GM12878 (cell line): ENCODE measurements at regions not wholly inside any gene's neighbourhood (a gene's known extent, or its start where the extent isn't known, plus 50 kb on each side); places are given as distances from the start of the nearest gene placed in this dataset.
A peak's percentile ranks its signal among the peaks of the same experiment; 100 is the strongest.

Source experiments
- ATAC-seq: fragments of 200-7000 bp; cut with Tn5 transposase; 3 replicates; pipeline ENCODE4 v1.9.1; 2020; ENCODE audit warnings: mild to moderate bottlenecking, moderate library complexity
- BruUV-seq: library from RNA; stranded (reverse); fragments of 400-500 nt; replicated peaks from 2 replicates; lab custom pipeline; 2021; lab: Mats Ljungman, UMichigan
- CTCF ChIA-PET: fragments of 300-600 bp; sonication (Branson Sonifier 250); formaldehyde crosslinking; extraction: SDS; loops from one replicate; lab custom pipeline; 2021; ENCODE audit warnings: inconsistent platforms; lab: Yijun Ruan, JAX
- POLR2A ChIA-PET: fragments of 350-600 bp; formaldehyde crosslinking; extraction: SDS; loops from one replicate; lab custom pipeline; 2021; ENCODE audit warnings: inconsistent platforms; lab: Charles Lee
- RAD21 ChIA-PET: fragments of 300-600 bp; sonication (Branson Sonifier 250); formaldehyde crosslinking; loops from one replicate; lab custom pipeline; 2023; ENCODE audit warnings: antibody characterized with exemption; ENCODE audit not compliant: unreplicated experiment; lab: Charles Lee
- SMC1A ChIA-PET: fragments of 300-600 bp; sonication (Branson Sonifier 250); formaldehyde crosslinking; loops from one replicate; lab custom pipeline; 2023; ENCODE audit not compliant: unreplicated experiment, uncharacterized antibody; lab: Charles Lee
- DNase-seq: peaks from one replicate; pipeline ENCODE4 v3.0.0-alpha.2; 2011; ENCODE audit warnings: low read depth, low spot score
- FAIRE-seq: peaks from 3 replicates; lab custom pipeline; 2011; peaks lifted over from hg19 to GRCh38; lab: Jason Lieb, UNC
- H2AFZ ChIP-seq: 2 replicates; pipeline ENCODE4 v1.6.0; 2011; ENCODE audit warnings: low read depth, low read length, control low read depth; ENCODE audit not compliant: control insufficient read depth
- H3K27ac ChIP-seq: 2 replicates; pipeline ENCODE4 v1.5.1; 2011; ENCODE audit warnings: control low read depth; ENCODE audit not compliant: control insufficient read depth, insufficient read depth
- H3K27me3 ChIP-seq, 2 experiments: replicated peaks in 1 of 2; 2 replicates each; pipeline versions ENCODE4 v1.6.0 to v1.6.1; 2011; ENCODE audit warnings: low read length in 1 of 2; ENCODE audit not compliant: control insufficient read depth in 2 of 2, insufficient read depth in 2 of 2
- H3K36me3 ChIP-seq, 2 experiments: 2 replicates each; pipeline ENCODE4 v1.5.1; 2011; ENCODE audit warnings: low read length in 1 of 2; ENCODE audit not compliant: control insufficient read depth in 2 of 2, insufficient read depth in 2 of 2
- H3K4me1 ChIP-seq: 2 replicates; pipeline ENCODE4 v1.6.1; 2011; ENCODE audit warnings: mild to moderate bottlenecking, low read length, moderate library complexity, mixed read lengths; ENCODE audit not compliant: control insufficient read depth, insufficient read depth
- H3K4me2 ChIP-seq: 2 replicates; pipeline ENCODE4 v1.6.0; 2011; ENCODE audit warnings: control low read depth; ENCODE audit not compliant: control insufficient read depth, insufficient read depth
- H3K4me3 ChIP-seq: fragments of 200-600 bp; sonication (generic); 2 replicates; pipeline ENCODE4 v1.5.1; 2016
- H3K79me2 ChIP-seq: 2 replicates; pipeline ENCODE4 v1.6.0; 2011; ENCODE audit warnings: low read length; ENCODE audit not compliant: control insufficient read depth, insufficient read depth
- H3K9ac ChIP-seq: 2 replicates; pipeline ENCODE4 v1.8.0; 2011; ENCODE audit warnings: low read length, control low read depth, mixed read lengths; ENCODE audit not compliant: control insufficient read depth, insufficient read depth
- H3K9me3 ChIP-seq: replicated peaks from 3 replicates; pipeline ENCODE4 v1.5.1; 2011; ENCODE audit warnings: mild to moderate bottlenecking, low read length; ENCODE audit not compliant: control insufficient read depth, insufficient read depth
- H4K20me1 ChIP-seq: 2 replicates; pipeline ENCODE4 v1.6.0; 2011; ENCODE audit not compliant: control insufficient read depth, insufficient read depth
- BHLHE40 ChIP-seq, 2 experiments: fragments of 450-650 bp in 1 of 2; IDR thresholded peaks; 2 replicates each; pipeline ENCODE4 v1.6.1; 2011 to 2017; ENCODE audit warnings: low read depth in 2 of 2, borderline replicate concordance in 1 of 2, improper control_type of control experiment in 1 of 2, low read length in 1 of 2, mild to moderate bottlenecking in 1 of 2
- CBX5 ChIP-seq: sonication (generic); IDR thresholded peaks from 2 replicates; pipeline ENCODE4 v1.6.1; 2016; ENCODE audit warnings: low read depth, moderate library complexity, mild to moderate bottlenecking, inconsistent platforms
- CEBPB ChIP-seq, 2 experiments: fragments of 150-350 bp in 1 of 2; IDR thresholded peaks; 2 replicates each; pipeline ENCODE4 v1.6.1; 2012 to 2014; ENCODE audit warnings: low read depth in 2 of 2, low read length in 2 of 2, borderline replicate concordance in 1 of 2, inconsistent platforms in 1 of 2
- KAT2A ChIP-seq: conservative IDR thresholded peaks from 2 replicates; pipeline ENCODE4 v1.6.1; 2011; ENCODE audit warnings: low read depth, low read length; ENCODE audit not compliant: control insufficient read depth
- MEF2A ChIP-seq: IDR thresholded peaks from 2 replicates; pipeline ENCODE4 v1.6.1; 2011; ENCODE audit warnings: low read depth, mild to moderate bottlenecking, low read length, moderate library complexity; ENCODE audit not compliant: insufficient read depth
- POU2F2 ChIP-seq: IDR thresholded peaks from 3 replicates; pipeline ENCODE4 v1.6.1; 2011; ENCODE audit warnings: low read depth, mild to moderate bottlenecking, low read length, borderline replicate concordance
- SMAD5 ChIP-seq: IDR thresholded peaks from 2 replicates; pipeline ENCODE4 v1.6.1; 2016; ENCODE audit warnings: antibody characterized with exemption, low read depth
- SPI1 ChIP-seq: IDR thresholded peaks from 2 replicates; pipeline ENCODE4 v1.6.1; 2011; ENCODE audit warnings: low read depth, mild to moderate bottlenecking, low read length, moderate library complexity, borderline replicate concordance; ENCODE audit not compliant: insufficient read depth
- SUPT20H ChIP-seq: IDR thresholded peaks from 2 replicates; pipeline ENCODE4 v1.6.1; 2011; ENCODE audit warnings: low read depth, mild to moderate bottlenecking, low read length, moderate library complexity, borderline replicate concordance; ENCODE audit not compliant: control insufficient read depth
- WRNIP1 ChIP-seq: IDR thresholded peaks from 2 replicates; pipeline ENCODE4 v1.6.1; 2011; ENCODE audit warnings: low read depth, low read length, improper control_type of control experiment, borderline replicate concordance
- ZSCAN29 ChIP-seq: fragments of 450-650 bp; IDR thresholded peaks from 2 replicates; pipeline ENCODE4 v1.6.1; 2017; ENCODE audit warnings: mild to moderate bottlenecking, moderate library complexity
- WGBS: methylation state at CpG from one replicate; pipeline ENCODE4 v1.1.6; 2016; ENCODE audit warnings: low lambda C conversion rate; ENCODE audit not compliant: insufficient replicate concordance, insufficient coverage; ENCODE audit errors: missing lambda C conversion rate; 5-methylcytosine and 5-hydroxymethylcytosine counted together
- in situ Hi-C: fragments of 300-500 bp; cut with MboI; formaldehyde crosslinking; loops from 9 replicates; pipeline ENCODE4 v1.14.3; 2018; ENCODE audit warnings: mixed read lengths
- intact Hi-C: fragments of 100-400 bp; cut with micrococcal nuclease; formaldehyde crosslinking; loops from one replicate; pipeline ENCODE4 v1.14.2; 2022; ENCODE audit not compliant: unreplicated experiment
- TF ChIP-seq, protein P1 (sequence below): IDR thresholded peaks from 2 replicates; pipeline ENCODE4 v1.6.1; 2011; ENCODE audit warnings: mild to moderate bottlenecking, low read depth, low read length, moderate library complexity; ENCODE audit not compliant: insufficient replicate concordance

- no peaks in the 10 kb centered on the region for H4K20me1 ChIP-seq
- no peaks in the 10 kb centered on the region for H3K27me3 ChIP-seq
- no TSS peak for BruUV-seq
- intact Hi-C loops = no loop called here
- RAD21 ChIA-PET = no interaction called here
- SMC1A ChIA-PET = interaction anchor here (1.0 kb wide), 1 partner anchor 33 kb away, joined by 4 read pairs; no protein-coding TSS in a partner anchor
- no peak overlapping the region for H3K27ac ChIP-seq
- 58% methylated on average over 8 of the region's 8 CpGs for WGBS
- no peak overlapping the region for H3K4me3 ChIP-seq
- no peak overlapping the region for H3K9ac ChIP-seq
- no peak overlapping the region for H3K4me2 ChIP-seq
- H3K36me3 ChIP-seq = no peaks in the 10 kb centered on the region
- FAIRE-seq = no peak
- in situ Hi-C loops = no loop called here
- TF ChIP-seq KAT2A = no peak
- 0 out of 2 replicates have a peak, but pooled peaks have one; percentile 9 for TF ChIP-seq SPI1
- no peak for TF ChIP-seq BHLHE40 (IDR thresholded peaks at IDR 0.05; ENCODE audit: borderline replicate concordance in 1 of 2, low read depth in 2 of 2, low read length in 1 of 2)
- TF ChIP-seq SMAD5 = no peak
- TF ChIP-seq MEF2A = no peak
- TF ChIP-seq POU2F2 = peak; percentile 38; the same call in 1 of the 3 replicates
- no peak for TF ChIP-seq CEBPB (IDR thresholded peaks at IDR 0.05; ENCODE audit: borderline replicate concordance in 1 of 2, low read depth in 2 of 2, low read length in 2 of 2)
- TF ChIP-seq WRNIP1 = no peak
- TF ChIP-seq, protein P1, sequence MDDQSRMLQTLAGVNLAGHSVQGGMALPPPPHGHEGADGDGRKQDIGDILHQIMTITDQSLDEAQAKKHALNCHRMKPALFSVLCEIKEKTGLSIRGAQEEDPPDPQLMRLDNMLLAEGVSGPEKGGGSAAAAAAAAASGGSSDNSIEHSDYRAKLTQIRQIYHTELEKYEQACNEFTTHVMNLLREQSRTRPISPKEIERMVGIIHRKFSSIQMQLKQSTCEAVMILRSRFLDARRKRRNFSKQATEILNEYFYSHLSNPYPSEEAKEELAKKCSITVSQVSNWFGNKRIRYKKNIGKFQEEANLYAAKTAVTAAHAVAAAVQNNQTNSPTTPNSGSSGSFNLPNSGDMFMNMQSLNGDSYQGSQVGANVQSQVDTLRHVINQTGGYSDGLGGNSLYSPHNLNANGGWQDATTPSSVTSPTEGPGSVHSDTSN = no peak
- no peak for TF ChIP-seq SUPT20H
- TF ChIP-seq ZSCAN29 = no peak
- no peak for TF ChIP-seq CBX5
- CTCF ChIA-PET = interaction anchor here (0.8 kb wide), 1 partner anchor 61 kb away, joined by 3 read pairs; no protein-coding TSS in a partner anchor
- H3K79me2 ChIP-seq = no peaks in the 10 kb centered on the region
- no peaks in the 10 kb centered on the region for H3K9me3 ChIP-seq
- no peak for DNase-seq
- no peaks in the 10 kb centered on the region for H3K4me1 ChIP-seq
- POLR2A ChIA-PET = no interaction called here
- H2AFZ ChIP-seq = no peak overlapping the region
- peak; percentile 46; the same call in 2 of the 3 replicates for ATAC-seq
Observed at GRCh38 chr4:100059467-100059866, 109.4 kb upstream of the H2AZ1 start.
